Erythroblast (primary cell): ENCODE measurements at regions not wholly inside any gene's neighbourhood (a gene's known extent, or its start where the extent isn't known, plus 50 kb on each side); places are given as distances from the start of the nearest gene placed in this dataset.

Experiments used
- DNase-seq, 2 experiments: peaks; one replicate each; lab custom pipeline; 2025; lab: John Stamatoyannopoulos, UW
- GATA1 ChIP-seq: IDR thresholded peaks from 2 replicates; pipeline ENCODE4 v1.6.1; 2011; ENCODE audit warnings: low read depth, mild to moderate bottlenecking, control low read depth, low read length, moderate library complexity
- POLR2A ChIP-seq: IDR thresholded peaks from 2 replicates; pipeline ENCODE4 v1.6.1; 2011; ENCODE audit warnings: mild to moderate bottlenecking, low read length

GRCh38 chr4:187798385-187798784, 197.2 kb upstream of the ZFP42 start:
- TF ChIP-seq GATA1 (no peak), POLR2A (no peak)
- no peak for DNase-seq

- no peak for DNase-seq
- TF ChIP-seq POLR2A (no peak), GATA1 (no peak)
Observed at GRCh38 chr4:187799735-187800134, 195.8 kb upstream of the ZFP42 start.

GRCh38 chr4:187811591-187811990, 184.0 kb upstream of the ZFP42 start:
- DNase-seq: no peak
- no peak for TF ChIP-seq GATA1
- no peak for TF ChIP-seq POLR2A

GRCh38 chr4:187814737-187815465, 180.7 kb upstream of the ZFP42 start:
- TF ChIP-seq GATA1 (no peak), POLR2A (no peak)
- no peak for DNase-seq

GRCh38 chr4:187826725-187827124, 168.8 kb upstream of the ZFP42 start:
- no peak for DNase-seq
- TF ChIP-seq POLR2A: no peak
- no peak for TF ChIP-seq GATA1

- DNase-seq: no peak
- TF ChIP-seq GATA1 (no peak), POLR2A (no peak)
Observed at GRCh38 chr4:187827631-187828030, 167.9 kb upstream of the ZFP42 start.

GRCh38 chr4:187839765-187840164, 155.8 kb upstream of the ZFP42 start:
- TF ChIP-seq POLR2A: no peak
- DNase-seq: no peak

- TF ChIP-seq POLR2A: no peak
- TF ChIP-seq GATA1: no peak
- DNase-seq: no peak
Observed at GRCh38 chr4:187840814-187841213, 154.8 kb upstream of the ZFP42 start.

- DNase-seq: no peak
Observed at GRCh38 chr4:187849556-187850225, 145.9 kb upstream of the ZFP42 start.

GRCh38 chr4:187865914-187866313, 129.7 kb upstream of the ZFP42 start:
- DNase-seq: no peak
- TF ChIP-seq POLR2A: no peak
- TF ChIP-seq GATA1: no peak

More at GRCh38 chr4:187849556-187850225, 145.9 kb upstream of the ZFP42 start:
- TF ChIP-seq POLR2A (no peak), GATA1 (no peak)

- TF ChIP-seq POLR2A: no peak
- no peak for TF ChIP-seq GATA1
- no peak for DNase-seq
Observed at GRCh38 chr4:187883049-187883448, 112.5 kb upstream of the ZFP42 start.

GRCh38 chr4:187883836-187884475, 111.6 kb upstream of the ZFP42 start:
- no peak for TF ChIP-seq POLR2A
- TF ChIP-seq GATA1: no peak
- DNase-seq: no peak

- no peak for DNase-seq
- TF ChIP-seq POLR2A (no peak), GATA1 (no peak)
Observed at GRCh38 chr4:187887906-187888305, 107.7 kb upstream of the ZFP42 start.

GRCh38 chr4:187889651-187890050, 105.9 kb upstream of the ZFP42 start:
- no peak for DNase-seq
- TF ChIP-seq POLR2A: no peak
- TF ChIP-seq GATA1: no peak
